ENCODE measurements at regions not wholly inside any gene's neighbourhood (a gene's known extent, or its start where the extent isn't known, plus 50 kb on each side); places are given as distances from the start of the nearest gene placed in this dataset.

DNA sequence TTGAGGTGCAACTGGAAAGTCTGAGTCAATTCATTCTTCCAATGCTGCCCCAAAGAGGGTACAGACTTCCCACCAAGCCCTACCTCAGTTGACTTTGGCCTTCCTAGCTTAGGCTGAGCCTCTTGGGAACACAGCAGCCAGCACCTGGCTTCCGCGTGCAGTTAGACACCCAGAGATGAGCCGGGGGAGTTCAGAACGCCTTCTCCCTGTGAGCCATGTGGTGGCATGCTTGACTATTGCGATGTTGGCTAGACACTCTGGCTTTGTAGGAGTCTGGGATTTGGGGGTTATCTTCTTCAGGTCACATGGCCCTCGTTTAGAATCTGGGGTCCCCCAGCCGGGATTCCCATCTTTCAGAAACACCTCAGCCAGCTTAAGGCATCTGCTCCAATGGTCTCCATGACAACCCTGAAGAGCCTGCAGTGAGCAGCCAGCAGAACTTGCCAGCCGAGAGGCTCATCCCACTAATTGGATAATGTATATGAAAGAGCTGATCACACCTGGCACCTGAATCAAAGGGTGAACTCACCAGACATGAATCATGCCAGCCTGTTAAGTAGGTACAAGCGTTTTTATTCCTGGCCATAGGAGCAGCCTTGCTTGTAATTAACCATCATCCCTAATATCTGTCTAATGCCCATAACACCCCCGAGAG is 167.5 kb downstream of the SYK start:
- TF ChIP-seq POLR2A (IDR thresholded peaks at IDR 0.05) (no peak), CTCF (IDR thresholded peaks at IDR 0.05) (no peak), POLR2AphosphoS5 (IDR thresholded peaks at IDR 0.05) (no peak)
